Upper lobe of left lung (tissue), 6 donors: ENCODE measurements at regions not wholly inside any gene's neighbourhood (a gene's known extent, or its start where the extent isn't known, plus 50 kb on each side); places are given as distances from the start of the nearest gene placed in this dataset.

Experiments
- ATAC-seq, 2 donors: fragments of 200-7000 bp; cut with Tn5 transposase; one replicate each; pipeline ENCODE4 v1.9.1; 2022; ENCODE audit warnings: mild to moderate bottlenecking in 2 of 2, moderate library complexity in 2 of 2; ENCODE audit not compliant: low FRiP score in 2 of 2
- DNase-seq, 2 donors: peaks; one replicate each; pipeline ENCODE4 v3.0.0-alpha.2; 2019 to 2020
- H3K27ac ChIP-seq, 4 donors: fragments of 200-600 bp; sonication (generic); one replicate each; pipeline ENCODE4 v1.5.1; 2016 to 2019
- H3K27me3 ChIP-seq, 4 donors: fragments of 200-600 bp; sonication (generic); one replicate each; pipeline ENCODE4 v1.5.1; 2017 to 2019
- H3K36me3 ChIP-seq, 4 donors: fragments of 200-600 bp; sonication (generic); one replicate each; pipeline ENCODE4 v1.5.1; 2016 to 2019
- H3K4me1 ChIP-seq, 4 donors: fragments of 200-600 bp; sonication (generic); one replicate each; pipeline ENCODE4 v1.5.1; 2018 to 2019
- H3K4me3 ChIP-seq, 4 donors: fragments of 200-600 bp; sonication (generic); one replicate each; pipeline ENCODE4 v1.5.1; 2017 to 2019; ENCODE audit warnings: mild to moderate bottlenecking in 2 of 4, moderate library complexity in 1 of 4
- H3K9me3 ChIP-seq, 4 donors: fragments of 200-600 bp; sonication (generic); one replicate each; pipeline ENCODE4 v1.5.1; 2018 to 2019
- CTCF ChIP-seq, 6 experiments: fragments of 450-650 bp in 4 of 6; fragments of 200-600 bp in 2 of 6; sonication (generic) in 2 of 6; IDR thresholded peaks; one replicate each; pipeline ENCODE4 v1.5.1; 2016 to 2019; ENCODE audit warnings: antibody characterized with exemption in 6 of 6
- EP300 ChIP-seq, 4 donors: sonication (generic); formaldehyde crosslinking; IDR thresholded peaks; one replicate each; pipeline ENCODE4 v1.5.1; 2017; ENCODE audit warnings: antibody characterized with exemption in 4 of 4, control low read depth in 2 of 4
- POLR2A ChIP-seq, 4 donors: fragments of 450-650 bp; IDR thresholded peaks; one replicate each; pipeline ENCODE4 v1.5.1; 2016 to 2017; ENCODE audit warnings: antibody characterized with exemption in 4 of 4, mild to moderate bottlenecking in 2 of 4
- POLR2AphosphoS5 ChIP-seq, 2 donors: sonication (generic); formaldehyde crosslinking; IDR thresholded peaks; one replicate each; pipeline ENCODE4 v1.5.1; 2017; ENCODE audit warnings: antibody characterized with exemption in 2 of 2
- WGBS, 2 donors: methylation state at CpG; one replicate each; pipeline ENCODE4 v1.1.5; 2017 to 2018; 5-methylcytosine and 5-hydroxymethylcytosine counted together
- donor health status: DM: no; HTN: no; CAD: no; lungs with moderate emphysema.
- donor health status: DM: no; HTN: yes; CAD: no; lungs with severe emphysema.

GRCh38 chr5:175606409-175606808, 51.5 kb upstream of the HRH2 start:
- H3K27me3 ChIP-seq = no peaks in the 10 kb centered on the region
- no peak for TF ChIP-seq EP300 (IDR thresholded peaks at IDR 0.05)
- no peak for TF ChIP-seq POLR2AphosphoS5 (IDR thresholded peaks at IDR 0.05)
- TF ChIP-seq CTCF (IDR thresholded peaks at IDR 0.05) = no peak
- no peak for TF ChIP-seq POLR2A (IDR thresholded peaks at IDR 0.05)
- ATAC-seq (no peak), DNase-seq (no peak)
- peaks cover 0 to 3% (median 0%) of the 10 kb centered on the region in 4 donors for H3K9me3 ChIP-seq
- H3K4me3 ChIP-seq = no peak overlapping the region
- no peaks in the 10 kb centered on the region for H3K4me1 ChIP-seq
- 75 to 79% methylated on average over 3 of the region's 3 CpGs for WGBS, 2 donors
- H3K36me3 ChIP-seq = no peaks in the 10 kb centered on the region
- H3K27ac ChIP-seq = no peak overlapping the region
